ENCODE measurements at regions not wholly inside any gene's neighbourhood (a gene's known extent, or its start where the extent isn't known, plus 50 kb on each side); places are given as distances from the start of the nearest gene placed in this dataset.

DNA sequence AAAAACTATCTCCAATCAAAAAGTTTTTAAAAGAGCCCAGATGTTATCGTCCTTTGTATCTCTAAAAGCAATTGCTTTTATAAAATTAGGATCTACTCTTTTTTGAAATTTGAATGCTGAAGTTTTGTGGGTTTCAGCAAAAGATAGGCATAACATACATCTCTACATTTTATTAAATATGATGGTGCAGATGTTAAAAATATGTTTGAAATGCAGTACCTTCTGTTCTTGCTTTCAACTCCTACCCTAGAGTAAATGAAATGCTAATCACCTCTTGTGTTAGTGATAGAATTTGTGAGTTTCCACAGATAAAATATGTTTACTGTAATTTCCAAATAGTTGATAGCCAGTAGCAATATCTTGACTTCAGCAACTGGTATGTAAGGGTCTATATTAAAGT, 95.7 kb upstream of the VPREB1 start:
- no peak for DNase-seq (ENCODE audit: low read depth)

DNA sequence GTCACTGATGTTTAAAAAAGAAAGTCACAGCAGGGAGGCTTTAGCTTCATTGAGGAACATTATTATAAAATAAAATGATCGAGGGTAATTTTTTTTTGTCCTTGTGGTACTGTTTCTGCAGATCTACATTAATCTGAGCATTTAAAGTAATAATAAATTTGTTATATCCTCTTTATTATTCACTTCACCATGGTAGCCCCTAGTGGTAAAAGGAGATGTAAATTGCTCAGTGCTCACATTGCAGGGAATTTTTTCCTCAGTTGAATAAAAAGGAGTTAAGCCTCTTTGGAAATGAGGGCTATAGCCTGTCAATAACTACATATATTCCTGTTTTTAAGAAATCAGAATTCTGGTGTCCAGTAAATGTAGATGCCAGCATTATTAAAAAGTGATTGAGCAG, 99.7 kb upstream of the VPREB1 start:
- DNase-seq (ENCODE audit: low read depth) = no peak

DNA sequence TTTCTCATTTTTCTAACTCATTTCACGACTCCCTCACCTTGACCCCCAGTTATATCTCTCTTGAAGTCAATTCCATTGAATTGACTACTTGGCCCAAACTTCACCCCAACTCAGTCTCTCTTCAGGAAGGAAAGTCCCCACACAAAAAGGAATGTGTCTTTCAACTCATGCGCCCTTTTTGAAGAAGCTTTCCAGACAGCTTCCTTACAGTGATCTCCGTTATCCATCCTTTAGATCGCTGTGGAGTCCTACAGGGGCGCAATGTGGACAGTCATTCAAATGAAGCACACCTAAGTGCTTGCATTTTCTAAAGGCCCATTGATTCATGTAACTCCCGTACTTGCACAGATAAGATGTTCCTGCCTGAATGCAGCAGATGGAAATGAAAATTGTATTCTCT, 101.1 kb upstream of the VPREB1 start:
- no peak for DNase-seq (ENCODE audit: low read depth)

DNA sequence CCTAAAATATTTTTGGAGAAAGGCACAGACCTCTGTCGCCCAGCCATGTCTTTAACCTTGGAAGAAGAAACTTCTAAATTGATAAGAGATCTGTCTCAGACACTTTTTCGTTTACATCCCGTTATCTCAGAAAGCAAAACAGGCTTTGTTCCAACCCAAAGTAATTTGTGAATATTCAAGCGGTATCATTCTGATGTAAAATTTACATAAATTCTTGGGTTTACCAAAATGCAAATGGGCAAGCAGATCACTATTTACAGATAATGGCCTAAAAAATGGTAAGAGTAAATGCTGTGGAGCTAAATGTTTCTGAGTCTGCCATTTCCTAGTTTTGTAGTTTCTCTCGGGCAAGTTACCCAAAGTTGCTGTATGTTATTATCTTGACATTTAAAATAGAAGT, 101.9 kb upstream of the VPREB1 start:
- no peak for DNase-seq (ENCODE audit: low read depth)

DNA sequence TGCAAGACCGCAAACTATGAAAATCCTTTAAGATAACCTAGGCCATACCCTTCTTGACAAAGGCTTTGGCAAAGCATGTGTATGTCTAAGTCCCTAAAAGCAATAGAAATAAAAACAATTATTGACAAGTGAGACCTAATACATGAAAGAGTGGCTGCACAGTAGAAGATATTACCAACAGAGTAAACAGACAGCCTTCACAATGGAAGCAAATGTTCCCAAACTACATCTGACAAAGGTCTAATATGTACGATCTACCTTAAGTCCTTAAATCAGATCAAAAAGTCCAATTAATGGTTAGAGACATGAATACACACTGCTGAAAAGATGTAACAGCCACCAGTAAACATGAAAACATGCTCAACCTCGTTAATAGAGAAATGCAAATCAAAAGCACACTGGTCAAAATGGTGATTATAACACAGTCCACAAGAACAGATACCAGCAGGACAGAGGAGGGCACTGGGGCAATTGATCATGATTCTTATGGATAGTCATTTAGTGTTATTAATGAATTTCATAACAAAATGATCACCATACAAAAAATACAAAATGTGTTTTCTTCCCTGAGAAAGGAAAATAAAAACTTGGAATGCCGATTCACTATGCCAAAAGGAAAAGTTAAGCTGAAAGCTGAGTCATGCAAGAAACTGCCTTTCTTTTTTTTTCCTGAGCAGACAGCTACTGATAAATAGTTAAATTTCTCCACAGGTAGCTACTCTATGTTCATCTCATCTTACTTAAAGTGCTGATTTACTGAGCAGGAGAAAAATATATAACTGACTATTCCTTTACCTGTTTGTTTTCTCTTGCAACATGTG, 102.6 kb upstream of the VPREB1 start:
- no peak for DNase-seq (ENCODE audit: low read depth)

DNA sequence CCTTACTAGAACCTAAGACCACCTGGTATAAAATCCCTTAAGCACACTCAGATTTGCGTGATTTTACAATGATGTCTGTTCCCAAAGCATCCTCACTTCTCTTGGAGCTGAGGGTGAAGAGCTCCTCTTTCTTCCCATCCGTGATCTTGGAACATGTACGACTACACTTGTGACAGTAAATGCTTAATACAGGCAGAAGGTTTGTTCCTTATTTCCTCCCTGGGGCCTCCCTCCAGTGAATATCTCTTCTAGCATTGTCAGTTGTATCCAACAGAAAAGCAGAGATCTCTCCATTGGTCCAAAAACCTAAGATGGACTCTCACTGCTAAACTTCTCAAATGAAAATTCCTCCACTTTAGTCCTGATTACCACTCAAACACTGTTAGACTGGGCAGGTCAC, 103.6 kb upstream of the VPREB1 start:
- no peak for DNase-seq (ENCODE audit: low read depth)

DNA sequence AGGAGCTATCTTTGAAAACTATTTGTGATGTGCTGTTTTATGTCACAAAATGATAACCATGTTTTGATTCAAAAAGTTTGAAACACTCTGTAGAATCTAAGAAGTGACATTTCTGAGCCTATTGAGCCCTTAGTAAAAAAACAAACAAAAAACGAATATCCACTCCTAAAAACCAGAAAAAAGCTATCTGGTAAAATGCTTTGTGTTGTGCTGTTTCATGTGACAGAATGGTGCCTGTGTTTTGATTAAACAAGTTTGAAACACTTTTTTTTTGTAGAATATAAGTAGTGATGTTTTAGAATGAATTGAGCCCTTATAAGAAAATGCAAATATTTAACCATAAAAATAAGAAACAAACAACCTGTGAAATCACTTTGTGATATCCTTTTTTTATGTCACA, 105.2 kb upstream of the VPREB1 start:
- no peak for DNase-seq (ENCODE audit: low read depth)

DNA sequence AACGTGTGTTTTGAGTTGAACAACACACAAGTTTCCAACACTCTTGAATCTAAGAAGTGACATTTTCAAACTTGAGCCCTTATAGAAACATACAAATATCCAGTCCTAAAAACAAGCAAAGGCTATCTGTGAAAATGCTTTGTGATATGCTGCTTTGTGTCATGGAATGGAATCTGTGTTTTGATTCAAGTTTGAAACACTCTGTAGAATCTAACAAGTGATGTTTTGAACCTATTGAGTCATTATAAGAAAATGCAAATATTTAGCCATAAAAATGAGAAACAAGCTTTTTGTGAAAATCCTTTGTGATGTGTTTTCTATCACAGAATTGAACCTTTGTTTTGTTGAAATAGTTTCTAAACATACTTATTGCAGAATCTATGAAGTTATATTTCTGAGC, 105.7 kb upstream of the VPREB1 start:
- DNase-seq (ENCODE audit: low read depth) = no peak

DNA sequence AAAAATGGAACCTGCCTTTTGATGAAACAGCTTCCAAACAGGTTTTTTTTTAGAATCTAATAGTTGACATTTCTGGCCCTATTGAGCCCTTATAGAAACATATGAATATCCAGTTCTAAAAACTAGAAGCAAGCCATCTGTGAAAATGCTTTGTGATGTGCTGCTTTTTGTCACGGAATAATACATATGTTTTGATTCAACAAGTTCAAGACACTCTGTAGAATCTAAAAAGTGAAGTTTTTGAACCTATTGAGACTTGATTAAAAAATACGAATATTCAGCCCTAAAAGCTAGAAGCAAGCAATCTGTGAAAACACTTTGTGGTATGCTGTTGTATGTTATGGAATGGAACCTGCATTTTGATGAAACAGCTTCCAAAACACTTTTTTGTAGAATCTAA, 106.7 kb upstream of the VPREB1 start:
- no peak for DNase-seq (ENCODE audit: low read depth)

DNA sequence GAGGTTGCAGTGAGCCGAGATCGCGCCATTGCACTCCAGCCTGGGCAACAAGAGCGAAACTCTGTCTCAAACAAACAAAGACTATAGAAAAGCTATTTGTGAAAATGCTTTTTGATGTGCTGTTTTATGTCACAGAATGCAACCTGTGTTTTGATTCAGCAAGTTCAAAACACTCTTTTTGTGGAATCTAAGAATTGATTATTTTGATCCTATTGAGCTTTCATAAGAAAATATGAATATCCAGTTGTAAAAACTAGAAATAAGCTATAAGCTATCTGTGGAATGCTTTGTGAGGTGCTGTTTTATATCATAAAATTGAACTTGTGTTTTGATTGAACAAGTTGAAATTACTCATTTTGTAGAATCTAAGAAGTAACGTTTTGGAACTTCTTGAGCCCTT, 110.7 kb upstream of the VPREB1 start:
- DNase-seq (ENCODE audit: low read depth) = no peak

DNA sequence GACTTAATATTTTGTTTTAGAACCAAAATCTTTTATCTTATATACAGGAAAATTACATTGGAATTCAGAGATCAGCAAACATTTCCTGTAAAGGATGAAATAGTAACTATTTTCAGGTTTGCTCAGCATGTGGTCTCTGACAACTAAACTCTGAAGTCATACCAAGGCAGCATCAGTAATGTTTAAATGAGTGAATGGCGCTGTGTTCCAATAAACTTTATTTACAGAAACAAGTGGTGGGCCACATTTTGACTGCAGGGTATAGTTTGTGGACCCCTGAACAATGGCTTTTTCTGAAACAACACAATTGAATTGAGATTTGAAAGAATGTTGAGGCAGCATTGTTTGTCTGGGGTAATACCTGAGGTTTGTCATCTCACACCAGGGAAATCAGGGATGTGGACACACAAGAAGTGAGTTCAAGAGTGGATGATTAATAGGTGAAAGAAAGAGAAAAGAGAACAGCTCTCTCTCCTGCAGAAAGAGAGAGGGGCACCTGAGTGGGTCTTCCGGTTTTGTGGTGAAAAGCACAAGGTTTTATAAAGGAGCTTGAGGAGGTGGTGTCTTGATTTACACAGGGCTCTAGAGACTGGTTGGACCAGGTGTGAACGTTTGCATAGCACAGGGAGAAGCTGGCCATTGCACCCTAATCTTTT, 113.5 kb upstream of the VPREB1 start:
- no peak for DNase-seq (ENCODE audit: low read depth)

DNA sequence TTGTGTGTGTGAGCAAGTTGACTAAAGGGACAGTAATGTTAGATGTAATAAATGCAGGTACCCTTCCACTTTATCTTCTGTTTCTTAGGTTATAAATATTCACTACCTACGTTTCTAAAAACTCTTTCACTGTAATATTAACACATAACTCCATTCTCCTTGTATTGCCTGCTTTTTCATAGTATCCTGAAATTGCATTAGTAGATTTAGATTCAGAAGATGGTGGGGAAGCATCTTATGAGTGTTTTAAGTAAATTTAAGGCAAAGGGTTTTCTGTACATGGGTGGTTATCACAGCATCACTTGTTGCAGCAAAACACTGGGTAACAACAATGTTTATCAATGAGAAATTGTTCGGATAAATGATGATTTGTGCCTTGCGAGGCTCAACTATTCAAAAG, 115.2 kb upstream of the VPREB1 start:
- DNase-seq (ENCODE audit: low read depth) = no peak

DNA sequence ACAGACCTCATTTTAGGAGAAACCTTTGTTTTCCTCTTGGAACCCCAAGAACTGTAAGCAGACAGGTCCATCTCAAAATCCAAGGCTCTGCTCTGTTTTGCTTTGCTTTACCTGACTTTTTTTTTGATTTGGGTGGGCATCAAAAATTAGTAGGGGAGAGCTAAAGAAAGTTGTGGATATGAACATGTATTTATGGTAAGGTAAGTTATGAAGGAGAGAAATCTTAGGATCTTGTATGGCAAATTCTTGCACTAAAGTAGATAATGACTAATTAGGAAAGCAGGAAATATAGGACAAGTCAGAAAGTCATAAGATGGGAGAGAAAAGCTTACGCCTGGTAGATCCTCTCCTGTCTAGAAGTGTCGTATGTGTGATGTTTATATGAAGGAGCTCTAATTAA, 116.1 kb upstream of the VPREB1 start:
- no peak for DNase-seq (ENCODE audit: low read depth)

DNA sequence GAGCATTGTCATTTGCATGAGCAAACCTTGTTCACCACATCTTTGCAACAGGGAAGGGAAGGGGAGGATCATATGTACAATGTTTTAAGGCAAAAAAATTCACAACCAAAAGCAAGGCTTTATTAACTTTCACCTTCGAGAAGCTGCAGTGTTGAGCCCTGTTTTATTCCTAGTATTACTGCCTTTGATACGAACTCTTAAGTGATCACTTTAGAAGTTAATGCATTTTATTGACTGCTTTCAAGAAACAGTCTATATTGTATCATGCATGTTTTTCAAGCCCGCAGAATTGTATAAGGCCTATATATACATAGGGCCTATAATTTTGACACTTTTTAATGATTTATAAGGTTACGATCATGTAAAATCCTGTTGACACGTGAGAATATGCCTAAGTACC, 117.5 kb upstream of the VPREB1 start:
- DNase-seq (ENCODE audit: low read depth) = no peak

DNA sequence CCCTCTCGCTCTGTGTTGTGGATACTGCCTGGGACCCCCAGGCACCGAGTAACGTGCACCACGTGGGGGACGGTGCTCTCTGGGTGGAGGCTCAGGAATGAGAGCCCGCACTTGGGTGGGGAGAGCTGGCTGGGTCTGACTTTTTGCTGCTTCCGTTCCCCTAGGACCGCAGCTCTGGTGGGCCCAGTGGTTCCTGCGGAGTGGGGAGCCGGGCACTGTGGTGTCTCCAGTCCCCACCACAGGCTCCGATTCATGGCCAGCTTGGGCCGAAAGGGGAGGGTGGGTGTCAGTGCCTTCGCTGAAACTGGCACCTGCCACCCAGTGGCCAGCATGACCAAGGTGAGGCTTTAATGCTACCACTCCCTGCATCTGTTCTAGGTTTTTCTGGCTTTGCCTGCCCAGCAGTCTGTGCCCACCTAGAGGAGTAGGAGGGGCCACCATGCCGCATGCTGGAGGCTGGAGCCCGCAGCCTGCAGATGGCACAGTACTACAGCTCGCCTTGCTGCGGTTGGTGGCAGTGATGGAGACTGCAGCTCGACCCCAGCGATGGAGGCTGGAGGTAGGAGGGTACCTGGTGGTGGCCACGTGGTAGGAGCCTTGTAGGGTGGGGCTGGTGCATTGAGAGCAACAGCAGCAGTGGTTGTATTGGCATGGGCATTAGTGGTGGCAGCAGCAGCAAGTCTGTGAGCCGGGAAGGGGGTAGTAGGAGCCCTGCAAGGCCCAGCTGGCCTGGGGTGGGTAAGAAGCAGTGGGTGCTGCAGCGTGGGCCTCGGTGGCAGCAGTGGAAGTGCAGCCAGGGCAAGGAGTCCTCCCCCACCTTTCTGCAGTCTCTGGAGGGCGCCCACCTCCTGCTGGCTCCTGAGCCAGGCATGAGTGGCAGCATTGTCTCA, 118.8 kb upstream of the VPREB1 start:
- DNase-seq (ENCODE audit: low read depth) = no peak

DNA sequence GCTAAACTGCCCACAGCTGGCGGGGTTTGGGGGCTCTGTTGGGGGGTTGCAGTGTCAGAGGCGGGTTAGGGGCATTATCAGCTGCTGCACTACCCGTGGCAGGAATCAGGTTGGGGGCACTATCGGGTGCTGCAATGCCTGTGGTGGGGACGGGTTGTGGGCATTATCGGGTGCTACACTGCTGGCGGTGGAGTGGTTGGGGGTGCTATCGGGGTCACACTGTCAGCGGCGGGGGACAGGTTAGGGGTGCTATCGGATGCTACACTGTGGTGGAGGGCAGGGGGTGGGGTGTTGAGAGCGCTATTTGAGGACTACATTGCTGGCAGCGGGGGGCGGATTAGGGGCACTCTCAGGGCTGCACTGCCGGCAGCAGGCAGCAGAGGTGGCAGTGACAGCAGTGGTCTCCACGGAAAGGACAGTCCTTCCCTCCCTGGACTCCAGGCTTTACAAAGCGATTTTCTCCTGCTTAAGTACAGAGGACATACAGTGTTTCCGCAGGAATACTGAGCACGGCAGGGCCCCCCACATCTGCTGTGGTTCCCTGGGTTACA, 119.5 kb upstream of the VPREB1 start:
- no peak for DNase-seq (ENCODE audit: low read depth)

DNA sequence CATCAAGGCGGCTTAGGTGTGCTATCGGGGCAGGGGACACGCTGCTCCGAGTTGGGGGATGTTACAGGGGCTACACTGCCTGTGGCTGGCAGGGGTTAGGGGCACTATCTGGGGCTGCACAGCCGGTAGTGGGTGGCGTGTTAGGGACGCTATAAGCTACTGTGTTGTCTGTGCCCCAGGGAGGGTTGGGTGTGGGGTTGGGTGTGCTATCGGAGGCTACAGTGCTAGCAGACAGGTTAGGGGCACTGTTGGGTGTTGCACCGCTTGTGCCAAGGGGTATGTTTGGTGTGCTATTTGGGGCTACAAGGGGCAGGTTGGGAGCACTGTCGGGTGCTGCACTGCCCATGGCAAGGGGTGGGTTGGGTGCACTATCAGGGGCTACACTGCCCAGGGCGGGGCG, 120.2 kb upstream of the VPREB1 start:
- no peak for DNase-seq (ENCODE audit: low read depth)

DNA sequence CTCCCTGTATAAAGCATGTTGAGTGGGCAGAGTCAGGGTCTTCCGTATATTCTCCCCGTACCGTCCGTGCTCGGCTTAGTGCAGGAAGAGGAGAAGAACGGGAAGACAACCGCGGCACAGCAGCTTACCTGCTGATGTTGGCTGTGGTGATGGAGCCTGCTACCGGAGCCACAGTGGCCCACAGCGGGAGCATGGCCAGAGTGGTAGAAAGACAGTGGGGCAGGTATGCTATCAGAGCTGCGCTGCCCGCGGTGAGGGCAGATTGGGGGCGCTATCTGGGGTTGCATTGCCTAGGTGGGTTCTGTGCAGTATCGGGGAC, 120.7 kb upstream of the VPREB1 start:
- no peak for DNase-seq (ENCODE audit: low read depth)

DNA sequence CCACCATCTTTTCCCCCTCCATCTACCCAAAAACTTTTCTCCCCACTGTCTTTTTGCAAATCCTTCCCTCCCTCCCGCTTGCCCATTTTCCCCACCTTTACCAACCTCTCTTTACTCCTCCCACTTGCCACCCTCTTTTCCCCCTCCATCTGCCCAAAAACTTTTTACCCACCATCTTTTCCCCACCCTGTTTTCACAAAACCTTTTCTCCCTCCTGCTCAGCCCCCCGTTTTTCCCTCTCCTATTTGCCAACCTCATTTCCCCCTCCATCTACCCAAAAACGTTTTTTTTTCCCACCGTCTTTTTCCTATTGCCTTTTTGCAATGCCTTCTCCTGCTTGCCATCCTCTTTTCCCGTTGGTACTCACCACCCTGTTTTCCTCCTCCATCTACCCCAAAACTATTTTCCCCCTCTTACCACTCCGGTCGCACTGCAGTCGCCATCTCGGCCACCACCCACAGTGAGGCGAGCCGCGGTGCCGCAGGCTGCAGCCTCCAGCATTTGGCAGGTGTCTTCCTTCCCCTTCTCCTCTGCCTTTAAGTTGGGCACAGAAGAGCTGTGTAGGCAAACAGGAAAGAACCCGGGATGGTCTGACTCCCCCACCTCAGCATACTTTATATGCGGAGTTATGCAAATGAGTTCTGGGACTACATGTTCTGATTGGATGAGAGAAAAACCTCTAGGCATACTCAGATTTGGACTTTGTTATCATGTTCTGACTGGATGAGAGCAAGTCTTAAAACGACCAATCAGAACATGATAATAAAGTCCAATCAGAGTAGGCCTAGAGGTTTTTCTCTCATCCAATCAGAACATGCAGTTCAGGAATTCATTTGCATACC, 121.2 kb upstream of the VPREB1 start:
- no peak for DNase-seq (ENCODE audit: low read depth)

DNA sequence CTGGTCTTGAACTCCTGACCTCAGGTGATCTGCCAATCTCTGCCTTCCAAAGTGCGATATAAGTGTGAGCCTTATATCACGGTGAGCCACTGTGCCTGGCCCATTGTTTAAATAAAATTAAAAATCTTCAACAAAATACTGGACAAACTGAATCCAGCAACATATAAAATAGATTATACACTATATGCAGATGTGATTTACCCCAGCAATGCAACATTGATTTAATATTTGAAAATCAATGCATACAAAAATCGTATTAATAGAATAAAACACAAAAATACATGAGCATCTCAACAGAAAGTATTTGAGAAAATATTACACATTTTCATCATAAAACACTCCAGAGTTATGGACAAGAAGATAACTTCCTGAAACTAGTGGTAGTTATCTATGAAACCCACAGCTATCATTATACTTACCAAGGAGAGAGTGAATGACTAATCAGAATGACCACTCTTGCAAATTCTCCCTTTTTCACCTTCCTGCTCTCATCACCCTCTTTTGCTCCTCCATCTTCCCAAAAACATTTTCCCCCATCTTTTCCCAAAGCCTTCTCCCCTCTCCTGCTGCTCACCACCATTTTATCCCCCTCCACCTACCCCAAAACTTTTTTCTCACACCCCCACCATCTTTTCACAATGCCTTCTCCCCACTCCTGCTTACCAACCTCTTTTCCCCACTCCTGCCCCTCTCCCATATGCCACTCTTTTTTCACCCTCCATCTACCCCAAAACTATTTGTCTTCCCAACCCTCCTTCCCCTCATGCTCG, 122.1 kb upstream of the VPREB1 start:
- DNase-seq (ENCODE audit: low read depth) = no peak

DNA sequence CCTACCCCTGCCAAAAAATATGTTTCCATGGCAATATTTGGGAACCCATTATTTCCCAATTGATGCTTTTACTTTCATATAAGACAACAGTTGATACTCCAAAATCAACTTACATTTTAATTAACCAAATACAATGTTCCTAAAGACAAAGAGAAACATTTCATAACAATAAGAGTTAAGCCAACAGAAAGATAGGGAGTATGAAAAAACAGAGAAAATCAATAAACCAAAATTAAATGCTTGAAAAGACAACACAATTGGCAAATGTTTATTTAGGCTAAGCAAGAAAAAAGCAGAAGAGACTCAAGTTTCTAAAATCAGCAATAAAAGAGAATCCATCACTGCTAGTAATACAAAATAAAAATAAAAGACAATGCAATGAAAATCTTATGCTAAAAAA, 123.1 kb upstream of the VPREB1 start:
- no peak for DNase-seq (ENCODE audit: low read depth)
